Trophoblast cell (in vitro differentiated cells and primary cell): ENCODE measurements at regions not wholly inside any gene's neighbourhood (a gene's known extent, or its start where the extent isn't known, plus 50 kb on each side); places are given as distances from the start of the nearest gene placed in this dataset.
"Not testable (repeated sequence)": the region's sequence is repeated elsewhere in the genome, so short reads cannot be mapped to it uniquely, and the experiment has no call there.

Source experiments
- DNase-seq, 2 donors: peaks; one replicate each; pipeline ENCODE4 v3.0.0-alpha.2; 2016
- H2AFZ ChIP-seq: 2 replicates; pipeline ENCODE4 v1.6.1; 2013; ENCODE audit warnings: low read length, moderate library complexity, mild to moderate bottlenecking; ENCODE audit not compliant: insufficient read depth, poor library complexity
- H2AK5ac ChIP-seq: 2 replicates; pipeline ENCODE4 v1.6.1; 2013; ENCODE audit warnings: mild to moderate bottlenecking, low read length
- H2BK120ac ChIP-seq: 2 replicates; pipeline ENCODE4 v1.6.1; 2013; ENCODE audit warnings: low read length, mild to moderate bottlenecking, moderate library complexity; ENCODE audit not compliant: insufficient read depth, poor library complexity
- H2BK12ac ChIP-seq: 2 replicates; pipeline ENCODE4 v1.6.1; 2013; ENCODE audit warnings: mild to moderate bottlenecking, low read length, moderate library complexity
- H2BK5ac ChIP-seq: 2 replicates; pipeline ENCODE4 v1.6.1; 2013; ENCODE audit warnings: low read length, low read depth, moderate library complexity, mild to moderate bottlenecking; ENCODE audit not compliant: poor library complexity
- H3K14ac ChIP-seq: 2 replicates; pipeline ENCODE4 v1.6.1; 2013; ENCODE audit warnings: mild to moderate bottlenecking, low read length
- H3K18ac ChIP-seq: 2 replicates; pipeline ENCODE4 v1.6.1; 2013; ENCODE audit warnings: mild to moderate bottlenecking, low read length
- H3K23ac ChIP-seq: 2 replicates; pipeline ENCODE4 v1.6.1; 2013; ENCODE audit warnings: low read length
- H3K27ac ChIP-seq: 2 replicates; pipeline ENCODE4 v1.5.1; 2013; ENCODE audit warnings: low read depth, mild to moderate bottlenecking, inconsistent platforms, low read length, moderate library complexity
- H3K27me3 ChIP-seq: 2 replicates; pipeline ENCODE4 v1.6.1; 2013; ENCODE audit warnings: inconsistent platforms, mild to moderate bottlenecking, low read length, moderate library complexity; ENCODE audit not compliant: insufficient read depth
- H3K36me3 ChIP-seq, 2 experiments: 1 replicate in 1 of 2; 2 replicates in 1 of 2; pipeline ENCODE4 v1.6.1; 2013; ENCODE audit warnings: low read length in 2 of 2, mild to moderate bottlenecking in 2 of 2, moderate library complexity in 1 of 2; ENCODE audit not compliant: insufficient read depth in 2 of 2, control insufficient read depth in 1 of 2
- H3K4ac ChIP-seq: 2 replicates; pipeline ENCODE4 v1.6.1; 2013; ENCODE audit warnings: low read depth, mild to moderate bottlenecking, low read length, moderate library complexity
- H3K4me1 ChIP-seq, 2 experiments: 1 replicate in 1 of 2; 2 replicates in 1 of 2; pipeline ENCODE4 v1.6.1; 2013; ENCODE audit warnings: low read length in 2 of 2, mild to moderate bottlenecking in 2 of 2, moderate library complexity in 1 of 2; ENCODE audit not compliant: insufficient read depth in 2 of 2, control insufficient read depth in 1 of 2
- H3K4me2 ChIP-seq: 2 replicates; pipeline ENCODE4 v1.6.1; 2013; ENCODE audit warnings: inconsistent platforms, mild to moderate bottlenecking, low read length, moderate library complexity
- H3K4me3 ChIP-seq: 2 replicates; pipeline ENCODE4 v1.5.1; 2013; ENCODE audit warnings: mild to moderate bottlenecking, low read depth, low read length, inconsistent platforms
- H3K79me1 ChIP-seq: one replicate; pipeline ENCODE4 v1.6.1; 2013; ENCODE audit warnings: low read length
- H3K79me2 ChIP-seq: 2 replicates; pipeline ENCODE4 v1.6.1; 2013; ENCODE audit warnings: low read length, mild to moderate bottlenecking; ENCODE audit not compliant: control insufficient read depth, insufficient read depth, poor library complexity
- H3K9ac ChIP-seq: 2 replicates; pipeline ENCODE4 v1.6.1; 2013; ENCODE audit warnings: mild to moderate bottlenecking, low read length
- H3K9me3 ChIP-seq: 2 replicates; pipeline ENCODE4 v1.6.1; 2013; ENCODE audit warnings: low read depth, mild to moderate bottlenecking, control low read depth, inconsistent platforms, low read length; ENCODE audit not compliant: insufficient read depth
- H4K12ac ChIP-seq: 2 replicates; pipeline ENCODE4 v1.6.1; 2013; ENCODE audit warnings: low read depth, mild to moderate bottlenecking, low read length, moderate library complexity
- H4K8ac ChIP-seq: 2 replicates; pipeline ENCODE4 v1.6.1; 2013; ENCODE audit warnings: low read depth, mild to moderate bottlenecking, low read length, moderate library complexity
- H4K91ac ChIP-seq: one replicate; pipeline ENCODE4 v1.6.1; 2013; ENCODE audit warnings: low read depth, mild to moderate bottlenecking, low read length, moderate library complexity
- WGBS: extraction: QIAGEN DNeasy Blood & Tissue Kit; methylation state at CpG from one replicate; pipeline ENCODE4 v1.1.7; 2013; ENCODE audit warnings: missing lambda C conversion rate; ENCODE audit not compliant: insufficient read length, insufficient coverage; ENCODE audit errors: extremely low coverage; 5-methylcytosine and 5-hydroxymethylcytosine counted together

- H3K79me1 ChIP-seq, H3K23ac ChIP-seq, H2AFZ ChIP-seq, H3K4me3 ChIP-seq, H3K27ac ChIP-seq, DNase-seq, H2BK120ac ChIP-seq, H3K18ac ChIP-seq, H2BK5ac ChIP-seq, H3K79me2 ChIP-seq, H3K36me3 ChIP-seq, H3K4ac ChIP-seq, H3K9ac ChIP-seq, H3K27me3 ChIP-seq, H3K4me1 ChIP-seq, H4K91ac ChIP-seq, H2BK12ac ChIP-seq, H4K8ac ChIP-seq, H3K4me2 ChIP-seq, H3K14ac ChIP-seq, H3K9me3 ChIP-seq, H4K12ac ChIP-seq, H2AK5ac ChIP-seq: not testable (repeated sequence)
- no CpG with 5 or more reads among the region's 17 CpGs for WGBS
Observed at GRCh38 chr7:57009230-57009629, 123.0 kb downstream of the ZNF479 start.

- H3K4me2 ChIP-seq, H4K12ac ChIP-seq, H2AK5ac ChIP-seq, H3K4me3 ChIP-seq, H3K23ac ChIP-seq, H3K27ac ChIP-seq, H3K27me3 ChIP-seq, H3K36me3 ChIP-seq, H2BK120ac ChIP-seq, H3K4me1 ChIP-seq, H3K4ac ChIP-seq, DNase-seq, H4K8ac ChIP-seq, H4K91ac ChIP-seq, H2BK12ac ChIP-seq, H3K9ac ChIP-seq, H3K79me1 ChIP-seq, H2AFZ ChIP-seq, H3K18ac ChIP-seq, H2BK5ac ChIP-seq, H3K79me2 ChIP-seq, H3K14ac ChIP-seq: not testable (repeated sequence)
- H3K9me3 ChIP-seq: peaks cover 11% of the 10 kb centered on the region
- WGBS: no CpG with 5 or more reads among the region's 14 CpGs
Observed at GRCh38 chr7:57005974-57006373, 126.3 kb downstream of the ZNF479 start.

- not testable (repeated sequence) for H4K91ac ChIP-seq
Observed at GRCh38 chr7:57003821-57004220, 128.4 kb downstream of the ZNF479 start.

GRCh38 chr7:57001926-57002325 is 130.3 kb downstream of the ZNF479 start:
- H3K79me2 ChIP-seq, H3K36me3 ChIP-seq, H3K4me2 ChIP-seq, H3K9ac ChIP-seq, H2BK5ac ChIP-seq, H3K18ac ChIP-seq, H3K79me1 ChIP-seq, H2AK5ac ChIP-seq, H4K12ac ChIP-seq, H3K23ac ChIP-seq, H3K27me3 ChIP-seq, H3K4ac ChIP-seq, H2BK120ac ChIP-seq, H3K4me1 ChIP-seq, H2BK12ac ChIP-seq, H3K27ac ChIP-seq, H4K91ac ChIP-seq, H2AFZ ChIP-seq, H4K8ac ChIP-seq, H3K4me3 ChIP-seq, DNase-seq, H3K9me3 ChIP-seq, H3K14ac ChIP-seq: not testable (repeated sequence)
- no CpG with 5 or more reads among the region's 20 CpGs for WGBS

More at GRCh38 chr7:57003821-57004220, 128.4 kb downstream of the ZNF479 start:
- not testable (repeated sequence) for H3K23ac ChIP-seq, H3K4me3 ChIP-seq, H2BK12ac ChIP-seq, H2AFZ ChIP-seq, H4K8ac ChIP-seq, H3K4ac ChIP-seq, H4K12ac ChIP-seq, H2BK120ac ChIP-seq, H3K36me3 ChIP-seq, H3K4me1 ChIP-seq, H3K18ac ChIP-seq, H3K4me2 ChIP-seq, H3K27me3 ChIP-seq, H3K14ac ChIP-seq, H3K27ac ChIP-seq, H3K9ac ChIP-seq, H3K79me1 ChIP-seq, H3K79me2 ChIP-seq, H2BK5ac ChIP-seq, H2AK5ac ChIP-seq, DNase-seq
- peaks cover 11% of the 10 kb centered on the region for H3K9me3 ChIP-seq
- WGBS: no CpG with 5 or more reads among the region's 25 CpGs
